HG03095 (cell line): ENCODE measurements at regions not wholly inside any gene's neighbourhood (a gene's known extent, or its start where the extent isn't known, plus 50 kb on each side); places are given as distances from the start of the nearest gene placed in this dataset.

ENCODE experiments used
- ATAC-seq: cut with Tn5 transposase; IDR thresholded peaks from one replicate; pipeline ENCODE4 v1.9.1; 2021; ENCODE audit warnings: moderate library complexity; ENCODE audit not compliant: unreplicated experiment

- peak; percentile 60 for ATAC-seq
Measured at GRCh38 chr2:37833423-37833822, 91.7 kb upstream of the RMDN2 start.

- no peak for ATAC-seq
Measured at GRCh38 chr2:37836270-37836669, 88.8 kb upstream of the RMDN2 start.

- no peak for ATAC-seq
Measured at GRCh38 chr2:37836711-37837110, 88.4 kb upstream of the RMDN2 start.

- ATAC-seq, result no peak
Measured at GRCh38 chr2:37837628-37838328, 87.3 kb upstream of the RMDN2 start.

GRCh38 chr2:37838541-37839167, 86.4 kb upstream of the RMDN2 start:
- no peak for ATAC-seq

- ATAC-seq, result no peak
Measured at GRCh38 chr2:37839991-37840390, 85.1 kb upstream of the RMDN2 start.

- no peak for ATAC-seq
Measured at GRCh38 chr2:37842732-37843440, 82.2 kb upstream of the RMDN2 start.

- no peak for ATAC-seq
Measured at GRCh38 chr2:37843556-37843955, 81.5 kb upstream of the RMDN2 start.

GRCh38 chr2:37846207-37846606, 78.9 kb upstream of the RMDN2 start:
- ATAC-seq, result no peak

GRCh38 chr2:37847792-37848191, 77.3 kb upstream of the RMDN2 start:
- no peak for ATAC-seq

GRCh38 chr2:37848451-37848850, 76.6 kb upstream of the RMDN2 start:
- ATAC-seq, result no peak

GRCh38 chr2:37849911-37850310, 75.2 kb upstream of the RMDN2 start:
- ATAC-seq, result no peak

GRCh38 chr2:37851428-37851827, 73.7 kb upstream of the RMDN2 start:
- ATAC-seq, result peak; percentile 29

- peak; percentile 66 for ATAC-seq
Measured at GRCh38 chr2:37851828-37852584, 73.1 kb upstream of the RMDN2 start.

GRCh38 chr2:37852585-37853014, 72.5 kb upstream of the RMDN2 start:
- ATAC-seq, result no peak

- no peak for ATAC-seq
Measured at GRCh38 chr2:37854676-37855282, 70.3 kb upstream of the RMDN2 start.

GRCh38 chr2:37855283-37856041, 69.6 kb upstream of the RMDN2 start:
- ATAC-seq, result no peak

GRCh38 chr2:37856101-37856751, 68.9 kb upstream of the RMDN2 start:
- ATAC-seq, result no peak

GRCh38 chr2:37857575-37858399, 67.3 kb upstream of the RMDN2 start:
- ATAC-seq, result no peak
